GM23338 (cell line): ENCODE measurements at regions not wholly inside any gene's neighbourhood (a gene's known extent, or its start where the extent isn't known, plus 50 kb on each side); places are given as distances from the start of the nearest gene placed in this dataset.

Experiments used
- EZH2 ChIP-seq: fragments of 200-600 bp; sonication (generic); IDR thresholded peaks from one replicate; pipeline ENCODE4 v1.8.0; 2017; ENCODE audit warnings: antibody characterized with exemption, mild to moderate bottlenecking, low read depth; ENCODE audit not compliant: unreplicated experiment
- EZH2phosphoT487 ChIP-seq: fragments of 200-600 bp; sonication (generic); IDR thresholded peaks from one replicate; pipeline ENCODE4 v1.8.1; 2018; ENCODE audit warnings: antibody characterized with exemption; ENCODE audit not compliant: unreplicated experiment
- POLR2AphosphoS5 ChIP-seq: IDR thresholded peaks from 2 replicates; pipeline ENCODE4 v1.6.1; 2016; ENCODE audit warnings: antibody characterized with exemption, low read depth
- REST ChIP-seq: IDR thresholded peaks from one replicate; pipeline ENCODE4 v1.6.1; 2018; ENCODE audit warnings: antibody characterized with exemption; ENCODE audit not compliant: unreplicated experiment
- TF ChIP-seq, protein P1 (sequence below), 2 experiments: fragments of 200-600 bp in 1 of 2; sonication (generic) in 1 of 2; conservative IDR thresholded peaks; 2 replicates each; pipeline versions ENCODE4 v1.5.1 to v1.6.1; 2016 to 2017; ENCODE audit warnings: antibody characterized with exemption in 2 of 2, low read depth in 2 of 2, mild to moderate bottlenecking in 2 of 2, moderate library complexity in 1 of 2
- TF ChIP-seq, protein P2 (sequence below): IDR thresholded peaks from 2 replicates; pipeline ENCODE4 v1.6.1; 2016; ENCODE audit warnings: antibody characterized with exemption

GRCh38 chr4:138509346-138509745, 267.2 kb upstream of the SLC7A11 start:
- TF ChIP-seq, protein P1, sequence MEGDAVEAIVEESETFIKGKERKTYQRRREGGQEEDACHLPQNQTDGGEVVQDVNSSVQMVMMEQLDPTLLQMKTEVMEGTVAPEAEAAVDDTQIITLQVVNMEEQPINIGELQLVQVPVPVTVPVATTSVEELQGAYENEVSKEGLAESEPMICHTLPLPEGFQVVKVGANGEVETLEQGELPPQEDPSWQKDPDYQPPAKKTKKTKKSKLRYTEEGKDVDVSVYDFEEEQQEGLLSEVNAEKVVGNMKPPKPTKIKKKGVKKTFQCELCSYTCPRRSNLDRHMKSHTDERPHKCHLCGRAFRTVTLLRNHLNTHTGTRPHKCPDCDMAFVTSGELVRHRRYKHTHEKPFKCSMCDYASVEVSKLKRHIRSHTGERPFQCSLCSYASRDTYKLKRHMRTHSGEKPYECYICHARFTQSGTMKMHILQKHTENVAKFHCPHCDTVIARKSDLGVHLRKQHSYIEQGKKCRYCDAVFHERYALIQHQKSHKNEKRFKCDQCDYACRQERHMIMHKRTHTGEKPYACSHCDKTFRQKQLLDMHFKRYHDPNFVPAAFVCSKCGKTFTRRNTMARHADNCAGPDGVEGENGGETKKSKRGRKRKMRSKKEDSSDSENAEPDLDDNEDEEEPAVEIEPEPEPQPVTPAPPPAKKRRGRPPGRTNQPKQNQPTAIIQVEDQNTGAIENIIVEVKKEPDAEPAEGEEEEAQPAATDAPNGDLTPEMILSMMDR (conservative IDR thresholded peaks at IDR 0.05; ENCODE audit: low read depth in 2 of 2): no peak
- TF ChIP-seq POLR2AphosphoS5 (no peak), REST (no peak), EZH2 (no peak), EZH2phosphoT487 (no peak)
- TF ChIP-seq, protein P2, sequence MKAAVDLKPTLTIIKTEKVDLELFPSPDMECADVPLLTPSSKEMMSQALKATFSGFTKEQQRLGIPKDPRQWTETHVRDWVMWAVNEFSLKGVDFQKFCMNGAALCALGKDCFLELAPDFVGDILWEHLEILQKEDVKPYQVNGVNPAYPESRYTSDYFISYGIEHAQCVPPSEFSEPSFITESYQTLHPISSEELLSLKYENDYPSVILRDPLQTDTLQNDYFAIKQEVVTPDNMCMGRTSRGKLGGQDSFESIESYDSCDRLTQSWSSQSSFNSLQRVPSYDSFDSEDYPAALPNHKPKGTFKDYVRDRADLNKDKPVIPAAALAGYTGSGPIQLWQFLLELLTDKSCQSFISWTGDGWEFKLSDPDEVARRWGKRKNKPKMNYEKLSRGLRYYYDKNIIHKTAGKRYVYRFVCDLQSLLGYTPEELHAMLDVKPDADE: no peak
